OCI-LY1 (cell line): ENCODE measurements at regions not wholly inside any gene's neighbourhood (a gene's known extent, or its start where the extent isn't known, plus 50 kb on each side); places are given as distances from the start of the nearest gene placed in this dataset.

Experiments
- H2AFZ ChIP-seq: fragments of 200-600 bp; sonication (generic), shearing (Covaris generic); 2 replicates; pipeline ENCODE4 v1.6.0; 2014; ENCODE audit warnings: antibody characterized with exemption, mild to moderate bottlenecking, low read length
- H3F3A ChIP-seq: fragments of 200-600 bp; sonication (generic), shearing (Covaris generic); 2 replicates; pipeline ENCODE4 v1.6.0; 2014; ENCODE audit warnings: mild to moderate bottlenecking, antibody characterized with exemption, low read length, moderate library complexity; ENCODE audit not compliant: insufficient read depth
- H3K27ac ChIP-seq: fragments of 200-600 bp; sonication (generic); 2 replicates; pipeline ENCODE4 v1.5.1; 2014; ENCODE audit warnings: low read length, mixed run types, mild to moderate bottlenecking, low read depth; ENCODE audit not compliant: poor library complexity, severe bottlenecking
- H3K27me3 ChIP-seq: fragments of 200-600 bp; sonication (generic); 2 replicates; pipeline ENCODE4 v1.6.0; 2014; ENCODE audit warnings: antibody characterized with exemption, mild to moderate bottlenecking, low read length, moderate library complexity; ENCODE audit not compliant: insufficient read depth
- H3K36me3 ChIP-seq: fragments of 200-600 bp; sonication (generic); 2 replicates; pipeline ENCODE4 v1.6.1; 2014; ENCODE audit warnings: mild to moderate bottlenecking, antibody characterized with exemption, low read length, moderate library complexity, mixed read lengths; ENCODE audit not compliant: insufficient read depth
- H3K4me1 ChIP-seq: fragments of 200-600 bp; sonication (generic); 2 replicates; pipeline ENCODE4 v1.5.1; 2014; ENCODE audit warnings: mild to moderate bottlenecking, low read length, moderate library complexity; ENCODE audit not compliant: insufficient read depth, severe bottlenecking
- H3K4me2 ChIP-seq: fragments of 200-600 bp; sonication (generic), shearing (Covaris generic); 2 replicates; pipeline ENCODE4 v1.6.1; 2014; ENCODE audit warnings: low read length
- H3K4me3 ChIP-seq: fragments of 200-600 bp; sonication (generic); 2 replicates; pipeline ENCODE4 v1.5.1; 2014; ENCODE audit warnings: low read length, low read depth, mild to moderate bottlenecking, mixed read lengths; ENCODE audit not compliant: poor library complexity, severe bottlenecking
- H3K79me2 ChIP-seq: fragments of 200-600 bp; shearing (Covaris generic); 2 replicates; pipeline ENCODE4 v1.6.1; 2016; ENCODE audit warnings: mixed run types, low read length, mixed read lengths; ENCODE audit not compliant: insufficient read depth
- H3K9ac ChIP-seq: fragments of 200-600 bp; sonication (generic), shearing (Covaris generic); 2 replicates; pipeline ENCODE4 v1.6.1; 2014; ENCODE audit warnings: mild to moderate bottlenecking, low read length, mixed read lengths
- H3K9me2 ChIP-seq: fragments of 200-600 bp; sonication (generic), shearing (Covaris generic); 2 replicates; pipeline ENCODE4 v1.6.1; 2014; ENCODE audit warnings: low read depth, mild to moderate bottlenecking, low read length, mixed read lengths
- H3K9me3 ChIP-seq: fragments of 200-600 bp; shearing (Covaris generic); 2 replicates; pipeline ENCODE4 v1.6.1; 2014; ENCODE audit warnings: low read length, mixed read lengths
- H4K20me1 ChIP-seq: fragments of 200-600 bp; sonication (generic), shearing (Covaris generic); 2 replicates; pipeline ENCODE4 v1.6.0; 2016; ENCODE audit warnings: mild to moderate bottlenecking, low read length; ENCODE audit not compliant: insufficient read depth
- CTCF ChIP-seq: fragments of 200-600 bp; sonication (generic), shearing (Covaris generic); IDR thresholded peaks from 2 replicates; pipeline ENCODE4 v1.5.1; 2017; ENCODE audit warnings: mild to moderate bottlenecking, antibody characterized with exemption, low read length, moderate library complexity, mixed read lengths
- EZH2 ChIP-seq: fragments of 200-600 bp; sonication (generic), shearing (Covaris generic); IDR thresholded peaks from 2 replicates; pipeline ENCODE4 v1.8.0; 2017; ENCODE audit warnings: borderline replicate concordance, mixed run types, mild to moderate bottlenecking, antibody characterized with exemption, low read length, moderate library complexity, mixed read lengths

DNA sequence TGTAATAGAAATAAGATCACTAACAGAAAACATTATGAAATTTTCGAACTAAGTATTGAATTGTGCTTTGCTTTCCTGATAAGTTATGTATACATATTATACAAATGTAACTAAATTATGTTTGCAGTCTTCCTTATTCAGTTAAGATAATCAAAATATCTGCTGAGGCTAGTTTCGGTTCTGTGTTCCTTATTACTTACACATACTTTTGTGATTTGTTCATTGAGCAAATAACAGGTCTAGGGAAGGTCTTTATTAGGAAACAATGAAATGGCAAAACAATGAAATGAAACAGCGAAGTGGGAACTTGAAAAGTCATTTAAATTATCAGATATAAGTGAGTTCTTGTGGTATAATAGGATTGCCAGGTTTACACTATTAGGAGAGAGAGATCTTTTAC is 352.4 kb downstream of the GRIA2 start:
- H4K20me1 ChIP-seq = no peaks in the 10 kb centered on the region
- H3K9ac ChIP-seq = no peak overlapping the region
- no peak overlapping the region for H3K4me3 ChIP-seq
- H3K9me2 ChIP-seq = no peaks in the 10 kb centered on the region
- H3K79me2 ChIP-seq = no peaks in the 10 kb centered on the region
- TF ChIP-seq EZH2 (no peak), CTCF (no peak)
- H3K4me2 ChIP-seq = no peak overlapping the region
- H3K9me3 ChIP-seq = no peaks in the 10 kb centered on the region
- H3K36me3 ChIP-seq = no peaks in the 10 kb centered on the region
- H3F3A ChIP-seq = no peaks in the 10 kb centered on the region
- H2AFZ ChIP-seq = no peak overlapping the region
- no peaks in the 10 kb centered on the region for H3K27me3 ChIP-seq
- no peaks in the 10 kb centered on the region for H3K4me1 ChIP-seq
- no peak overlapping the region for H3K27ac ChIP-seq

- Histone ChIP-seq H4K20me1 (no peaks in the 10 kb centered on the region), H3K36me3 (no peaks in the 10 kb centered on the region), H3K9me2 (no peaks in the 10 kb centered on the region), H3K4me1 (no peaks in the 10 kb centered on the region), H2AFZ (no peak overlapping the region), H3K4me2 (no peak overlapping the region), H3K27ac (no peak overlapping the region), H3K4me3 (no peak overlapping the region), H3K27me3 (no peaks in the 10 kb centered on the region), H3K79me2 (no peaks in the 10 kb centered on the region), H3K9me3 (no peaks in the 10 kb centered on the region), H3F3A (no peaks in the 10 kb centered on the region), H3K9ac (no peak overlapping the region)
- TF ChIP-seq EZH2 (no peak), CTCF (no peak)
Measured at GRCh38 chr4:157572284-157572683, 351.8 kb downstream of the GRIA2 start.

GRCh38 chr4:157564771-157565170 is 344.2 kb downstream of the GRIA2 start:
- Histone ChIP-seq H3K4me1 (no peaks in the 10 kb centered on the region), H3K4me2 (no peak overlapping the region), H2AFZ (no peak overlapping the region), H3K27ac (no peak overlapping the region), H3K36me3 (no peaks in the 10 kb centered on the region), H3K9me3 (no peaks in the 10 kb centered on the region), H3F3A (no peaks in the 10 kb centered on the region), H4K20me1 (no peaks in the 10 kb centered on the region), H3K9me2 (no peaks in the 10 kb centered on the region), H3K27me3 (no peaks in the 10 kb centered on the region), H3K9ac (no peak overlapping the region), H3K79me2 (no peaks in the 10 kb centered on the region), H3K4me3 (no peak overlapping the region)
- TF ChIP-seq EZH2 = no peak

DNA sequence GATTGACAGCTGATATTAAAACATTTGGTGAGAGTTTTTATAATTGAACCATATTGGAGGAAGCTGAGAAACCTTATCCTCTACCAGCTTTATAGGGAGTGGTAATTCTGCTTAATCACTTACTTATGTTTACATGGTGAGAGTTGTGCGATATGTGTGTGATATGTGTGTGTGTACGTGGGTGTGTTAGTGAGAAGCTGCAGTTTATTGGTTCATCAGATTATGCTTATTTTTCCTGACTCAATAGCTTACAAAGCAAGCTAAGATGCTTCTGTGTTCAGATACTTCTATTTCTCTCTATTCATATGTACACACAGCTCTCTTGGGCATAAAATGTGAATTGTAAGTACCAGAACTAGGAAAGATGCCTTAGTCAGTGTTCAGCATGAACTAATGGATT is 343.7 kb downstream of the GRIA2 start:
- Histone ChIP-seq H3K27ac (no peak overlapping the region), H3K9me2 (no peaks in the 10 kb centered on the region), H2AFZ (no peak overlapping the region), H3K79me2 (no peaks in the 10 kb centered on the region), H3K9me3 (no peaks in the 10 kb centered on the region), H3K9ac (no peak overlapping the region), H4K20me1 (no peaks in the 10 kb centered on the region), H3K4me1 (no peaks in the 10 kb centered on the region), H3K4me3 (no peak overlapping the region), H3K27me3 (no peaks in the 10 kb centered on the region), H3K36me3 (no peaks in the 10 kb centered on the region), H3F3A (no peaks in the 10 kb centered on the region), H3K4me2 (no peak overlapping the region)
- TF ChIP-seq CTCF = no peak
- TF ChIP-seq EZH2 = no peak
